Activated T-cell treated with anti-CD3 and anti-CD28 coated beads, Interleukin-2, amount 50 U/mL, for 1 hour (primary cell): ENCODE measurements at regions not wholly inside any gene's neighbourhood (a gene's known extent, or its start where the extent isn't known, plus 50 kb on each side); places are given as distances from the start of the nearest gene placed in this dataset.

Experiments
- DNase-seq: peaks from one replicate; pipeline ENCODE4 v3.0.0-alpha.2; 2020

- DNase-seq, result no peak
Measured at GRCh38 chr11:70522593-70523311, 124.4 kb downstream of the CTTN start.

- no peak for DNase-seq
Measured at GRCh38 chr11:70523384-70524095, 125.2 kb downstream of the CTTN start.

- DNase-seq, result no peak
Measured at GRCh38 chr11:70524096-70524922, 126.0 kb downstream of the CTTN start.

- DNase-seq, result no peak
Measured at GRCh38 chr11:70525006-70525405, 126.7 kb downstream of the CTTN start.

GRCh38 chr11:70525466-70525865 is 127.1 kb downstream of the CTTN start:
- DNase-seq, result no peak

GRCh38 chr11:70526116-70527045 is 128.1 kb downstream of the CTTN start:
- DNase-seq, result no peak

GRCh38 chr11:70527046-70527395 is 128.7 kb downstream of the CTTN start:
- DNase-seq, result no peak

- DNase-seq, result no peak
Measured at GRCh38 chr11:70527429-70528045, 129.2 kb downstream of the CTTN start.

- DNase-seq, result no peak
Measured at GRCh38 chr11:70528046-70528793, 129.9 kb downstream of the CTTN start.

- DNase-seq, result no peak
Measured at GRCh38 chr11:70528794-70529580, 130.7 kb downstream of the CTTN start.

GRCh38 chr11:70530010-70530409 is 131.7 kb downstream of the CTTN start:
- DNase-seq, result no peak

GRCh38 chr11:70530629-70531185 is 132.4 kb downstream of the CTTN start:
- DNase-seq, result no peak

GRCh38 chr11:70531281-70532065 is 133.1 kb downstream of the CTTN start:
- peak; percentile 6 for DNase-seq

GRCh38 chr11:70532066-70532440 is 133.7 kb downstream of the CTTN start:
- DNase-seq, result no peak

- DNase-seq, result no peak
Measured at GRCh38 chr11:70532731-70533130, 134.4 kb downstream of the CTTN start.

GRCh38 chr11:70535191-70535971 is 137.1 kb downstream of the CTTN start:
- DNase-seq, result no peak

- DNase-seq, result no peak
Measured at GRCh38 chr11:70536051-70536877, 137.9 kb downstream of the CTTN start.
